ENCODE measurements at regions not wholly inside any gene's neighbourhood (a gene's known extent, or its start where the extent isn't known, plus 50 kb on each side); places are given as distances from the start of the nearest gene placed in this dataset.

- TF ChIP-seq RBBP5 (IDR thresholded peaks at IDR 0.05; ENCODE audit: borderline replicate concordance, low read depth, low read length): no peak
- no peak for TF ChIP-seq POLR2A (IDR thresholded peaks at IDR 0.05; ENCODE audit: control extremely low read depth in 1 of 2, low read depth in 2 of 2, low read length in 2 of 2)
- no peak for TF ChIP-seq CTCF (IDR thresholded peaks at IDR 0.05; ENCODE audit: control extremely low read depth in 1 of 3, insufficient read depth in 1 of 3, low read depth in 1 of 3, low read length in 3 of 3)
- no peak for TF ChIP-seq KDM5A (IDR thresholded peaks at IDR 0.05; ENCODE audit: low read length)
- no peak for TF ChIP-seq EZH2 (IDR thresholded peaks at IDR 0.05; ENCODE audit: low read depth, low read length, severe bottlenecking)
- no peak for TF ChIP-seq NANOG (IDR thresholded peaks at IDR 0.05; ENCODE audit: insufficient read depth, low read depth, low read length, poor library complexity, severe bottlenecking)
- no peak for TF ChIP-seq EP300 (IDR thresholded peaks at IDR 0.05; ENCODE audit: borderline replicate concordance in 1 of 2, low read depth in 2 of 2, low read length in 2 of 2)
- no peak for TF ChIP-seq RAD21 (IDR thresholded peaks at IDR 0.05 in 1 of 2, conservative IDR thresholded peaks at IDR 0.05 in 1 of 2; ENCODE audit: low read depth in 2 of 2, low read length in 2 of 2)
These were observed 230.8 kb downstream of the CYLC2 start for GRCh38 chr9:103225702-103226646.
